A549 (cell line): ENCODE measurements at regions not wholly inside any gene's neighbourhood (a gene's known extent, or its start where the extent isn't known, plus 50 kb on each side); places are given as distances from the start of the nearest gene placed in this dataset.

ENCODE experiments used
- ATAC-seq, 2 experiments: fragments of 200-7000 bp in 1 of 2; fragments of >200 bp in 1 of 2; cut with Nextera tagmentation in 1 of 2; cut with Tn5 transposase in 1 of 2; 3 replicates each; pipeline versions ENCODE4 v1.8.0 to v1.9.1; 2018 to 2020; ENCODE audit warnings: mild to moderate bottlenecking in 1 of 2, moderate library complexity in 1 of 2
- CTCF ChIA-PET: fragments of 300-600 bp; sonication (Branson Sonifier 250); formaldehyde crosslinking; extraction: SDS; loops from one replicate; lab custom pipeline; 2021; ENCODE audit warnings: antibody characterized with exemption, inconsistent platforms; lab: Yijun Ruan, JAX
- POLR2A ChIA-PET: fragments of 350-600 bp; formaldehyde crosslinking; extraction: SDS; loops from one replicate; lab custom pipeline; 2021; ENCODE audit warnings: antibody characterized with exemption, inconsistent platforms; lab: Yijun Ruan, JAX
- DNase-seq, 2 experiments: peaks; one replicate each; pipeline versions ENCODE4 v3.0.0 to v3.0.0-alpha.2; 2011 to 2016; ENCODE audit warnings: low read depth in 1 of 2, low spot score in 1 of 2
- FAIRE-seq: peaks from 2 replicates; lab custom pipeline; 2011; peaks lifted over from hg19 to GRCh38; lab: Jason Lieb, UNC
- H3K27ac ChIP-seq, 2 experiments: fragments of >200 bp; sonication (Bioruptor Twin); formaldehyde crosslinking; 3 replicates each; pipeline ENCODE4 v1.5.1; 2016 to 2017
- H3K4me1 ChIP-seq: fragments of >200 bp; sonication (Bioruptor Twin); formaldehyde crosslinking; 3 replicates; pipeline ENCODE4 v1.6.1; 2016
- H3K4me2 ChIP-seq: fragments of >200 bp; sonication (Bioruptor Twin); formaldehyde crosslinking; 3 replicates; pipeline ENCODE4 v1.6.1; 2016
- H3K4me3 ChIP-seq: fragments of >200 bp; sonication (Bioruptor Twin); formaldehyde crosslinking; 3 replicates; pipeline ENCODE4 v1.5.1; 2016
- H3K9me3 ChIP-seq: fragments of >200 bp; sonication (Bioruptor Twin); formaldehyde crosslinking; 3 replicates; pipeline ENCODE4 v1.6.1; 2016
- BHLHE40 ChIP-seq: IDR thresholded peaks from 2 replicates; pipeline ENCODE4 v1.6.1; 2012; ENCODE audit warnings: low read depth, low read length, inconsistent platforms
- CBX8 ChIP-seq: fragments of 200-600 bp; sonication (generic); IDR thresholded peaks from 2 replicates; pipeline ENCODE4 v1.6.1; 2016
- CEBPB ChIP-seq, 2 experiments: fragments of >200 bp in 1 of 2; sonication (Bioruptor Twin) in 1 of 2; formaldehyde crosslinking in 1 of 2; IDR thresholded peaks; 2 replicates each; pipeline ENCODE4 v1.6.1; 2012 to 2016
- CHD2 ChIP-seq: fragments of 150-350 bp; IDR thresholded peaks from 2 replicates; pipeline ENCODE4 v1.6.1; 2014; ENCODE audit warnings: low read length; ENCODE audit not compliant: partially characterized antibody
- CHD4 ChIP-seq: fragments of 200-600 bp; sonication (generic); IDR thresholded peaks from 2 replicates; pipeline ENCODE4 v1.6.1; 2016; ENCODE audit warnings: antibody characterized with exemption, mild to moderate bottlenecking, borderline replicate concordance
- EP300 ChIP-seq, 2 experiments: fragments of >200 bp; sonication (Bioruptor Twin); formaldehyde crosslinking; IDR thresholded peaks; 2 replicates in 1 of 2; 3 replicates in 1 of 2; pipeline ENCODE4 v1.6.1; 2016 to 2017
- FOXS1 ChIP-seq: fragments of 250-450 bp; sonication (Bioruptor Pico); IDR thresholded peaks from 2 replicates; pipeline ENCODE4 v1.5.0; 2020; ENCODE audit warnings: mild to moderate bottlenecking, moderate library complexity
- GATA3 ChIP-seq: IDR thresholded peaks from 2 replicates; pipeline ENCODE4 v1.6.1; 2012; ENCODE audit warnings: borderline replicate concordance
- HDAC2 ChIP-seq: fragments of 200-600 bp; sonication (generic); IDR thresholded peaks from 2 replicates; pipeline ENCODE4 v1.6.1; 2016
- HOXA7 ChIP-seq: fragments of 250-450 bp; sonication (Bioruptor Pico); IDR thresholded peaks from 2 replicates; pipeline ENCODE4 v1.5.0; 2020; ENCODE audit warnings: mild to moderate bottlenecking, moderate library complexity
- JUN ChIP-seq, 2 experiments: fragments of >200 bp; sonication (Bioruptor Twin); formaldehyde crosslinking; IDR thresholded peaks; 2 replicates in 1 of 2; 3 replicates in 1 of 2; pipeline ENCODE4 v1.6.1; 2016 to 2017
- KDM1A ChIP-seq: fragments of 200-600 bp; sonication (generic); IDR thresholded peaks from 2 replicates; pipeline ENCODE4 v1.6.1; 2016; ENCODE audit warnings: low read depth, mild to moderate bottlenecking
- KDM5A ChIP-seq: fragments of 200-600 bp; sonication (generic); IDR thresholded peaks from 2 replicates; pipeline ENCODE4 v1.6.1; 2016; ENCODE audit warnings: antibody characterized with exemption, mild to moderate bottlenecking
- POLR2A ChIP-seq: IDR thresholded peaks from 2 replicates; pipeline ENCODE4 v1.6.1; 2012; ENCODE audit warnings: mild to moderate bottlenecking, low read length
- RCOR1 ChIP-seq: fragments of 150-350 bp; IDR thresholded peaks from 2 replicates; pipeline ENCODE4 v1.6.1; 2014; ENCODE audit warnings: antibody characterized with exemption, low read length, low read depth
- ZFP36 ChIP-seq: fragments of 450-650 bp; IDR thresholded peaks from 2 replicates; pipeline ENCODE4 v1.6.1; 2014; ENCODE audit warnings: borderline replicate concordance; ENCODE audit not compliant: partially characterized antibody
- ZNF302 ChIP-seq: fragments of 250-450 bp; sonication (Bioruptor Pico); IDR thresholded peaks from 2 replicates; pipeline ENCODE4 v1.9.0; 2021; ENCODE audit warnings: inconsistent platforms, mild to moderate bottlenecking, moderate library complexity
- WGBS: methylation state at CpG from one replicate; pipeline ENCODE4 v1.1.6; 2017; ENCODE audit errors: missing lambda C conversion rate; 5-methylcytosine and 5-hydroxymethylcytosine counted together
- TF ChIP-seq, protein P1 (sequence below): fragments of >200 bp; sonication (Bioruptor Twin); formaldehyde crosslinking; IDR thresholded peaks from 3 replicates; pipeline ENCODE4 v1.6.1; 2016
- TF ChIP-seq, protein P2 (sequence below): fragments of >200 bp; sonication (Bioruptor Twin); formaldehyde crosslinking; IDR thresholded peaks from 3 replicates; pipeline ENCODE4 v1.5.1; 2016
- TF ChIP-seq, protein P3 (sequence below): fragments of 250-450 bp; sonication (Bioruptor Pico); IDR thresholded peaks from 2 replicates; pipeline ENCODE4 v1.5.0; 2020; ENCODE audit warnings: low read depth, mild to moderate bottlenecking, moderate library complexity
- TF ChIP-seq, protein P4 (sequence below): IDR thresholded peaks from 2 replicates; pipeline ENCODE4 v1.6.1; 2012; ENCODE audit warnings: low read depth, borderline replicate concordance
- TF ChIP-seq, protein P5 (sequence below): fragments of 150-350 bp; IDR thresholded peaks from 2 replicates; pipeline ENCODE4 v1.6.1; 2014; ENCODE audit warnings: low read depth, mild to moderate bottlenecking, low read length
- TF ChIP-seq, protein P6 (sequence below): fragments of 200-600 bp; sonication (generic); IDR thresholded peaks from 2 replicates; pipeline ENCODE4 v1.6.1; 2016; ENCODE audit warnings: antibody characterized with exemption, mild to moderate bottlenecking, moderate library complexity

DNA sequence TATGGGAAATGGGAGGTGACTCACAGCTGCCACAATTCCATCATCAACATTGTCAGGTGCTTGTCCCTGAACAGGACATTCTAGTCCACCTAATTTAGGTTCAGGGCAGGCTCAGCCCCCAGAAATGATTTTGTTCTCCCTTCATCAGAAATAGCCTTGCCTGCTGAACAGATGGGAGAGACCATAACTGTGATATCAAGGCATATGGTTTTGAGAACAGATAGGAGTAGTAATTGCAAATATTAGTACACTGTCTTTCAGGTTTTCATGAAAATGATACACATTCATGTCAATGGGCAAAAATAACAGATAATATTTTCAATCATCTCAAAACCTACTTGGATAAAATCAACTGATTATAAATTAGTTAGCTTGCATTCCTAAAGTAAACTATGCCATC lies 316.5 kb downstream of the MBD2 start:
- FAIRE-seq (no peak), ATAC-seq (no peak), DNase-seq (no peak)
- no peaks in the 10 kb centered on the region for H3K9me3 ChIP-seq
- H3K4me2 ChIP-seq, result no peak overlapping the region
- no peak overlapping the region for H3K4me3 ChIP-seq
- ChIA-PET CTCF (no interaction called here), POLR2A (no interaction called here)
- H3K27ac ChIP-seq, result no peak overlapping the region
- no peaks in the 10 kb centered on the region for H3K4me1 ChIP-seq
- TF ChIP-seq HOXA7 (CRISPR knock-in tag) (no peak), RCOR1 (no peak), CHD4 (no peak), EP300 (IDR thresholded peaks at IDR 0.05) (no peak)
- TF ChIP-seq, protein P1, sequence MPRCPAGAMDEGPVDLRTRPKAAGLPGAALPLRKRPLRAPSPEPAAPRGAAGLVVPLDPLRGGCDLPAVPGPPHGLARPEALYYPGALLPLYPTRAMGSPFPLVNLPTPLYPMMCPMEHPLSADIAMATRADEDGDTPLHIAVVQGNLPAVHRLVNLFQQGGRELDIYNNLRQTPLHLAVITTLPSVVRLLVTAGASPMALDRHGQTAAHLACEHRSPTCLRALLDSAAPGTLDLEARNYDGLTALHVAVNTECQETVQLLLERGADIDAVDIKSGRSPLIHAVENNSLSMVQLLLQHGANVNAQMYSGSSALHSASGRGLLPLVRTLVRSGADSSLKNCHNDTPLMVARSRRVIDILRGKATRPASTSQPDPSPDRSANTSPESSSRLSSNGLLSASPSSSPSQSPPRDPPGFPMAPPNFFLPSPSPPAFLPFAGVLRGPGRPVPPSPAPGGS, result no peak

DNA sequence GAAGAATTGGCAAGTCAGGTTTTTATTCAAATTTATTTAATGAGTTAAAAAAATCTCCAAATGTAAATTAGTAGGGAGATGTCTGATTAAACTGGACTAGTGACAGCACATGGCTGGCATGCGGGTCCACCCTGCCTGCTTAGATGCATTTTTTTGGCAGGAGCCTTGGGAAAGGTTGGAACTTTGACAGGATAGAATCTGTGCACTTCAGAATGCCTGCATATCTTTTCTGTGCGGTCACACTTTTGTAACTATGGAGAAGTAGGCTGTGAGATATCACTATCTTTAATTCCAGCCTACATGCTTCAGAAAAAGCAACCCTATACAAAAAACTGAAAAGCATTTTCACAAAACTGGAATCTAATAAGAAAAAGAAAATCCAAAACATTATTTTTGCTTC lies 317.8 kb downstream of the MBD2 start:
- Histone ChIP-seq H3K9me3 (no peaks in the 10 kb centered on the region), H3K4me3 (no peak overlapping the region), H3K4me2 (no peak overlapping the region), H3K27ac (no peak overlapping the region), H3K4me1 (no peaks in the 10 kb centered on the region)
- ChIA-PET CTCF (no interaction called here), POLR2A (no interaction called here)
- ATAC-seq, result no peak
- no peak for DNase-seq
- TF ChIP-seq KDM5A, result no peak
- no peak for TF ChIP-seq EP300 (IDR thresholded peaks at IDR 0.05)
- TF ChIP-seq ZFP36, result no peak
- no peak for TF ChIP-seq ZNF302 (CRISPR knock-in tag)
- no peak for TF ChIP-seq BHLHE40
- no peak for TF ChIP-seq JUN (IDR thresholded peaks at IDR 0.05)
- no peak for TF ChIP-seq CEBPB (IDR thresholded peaks at IDR 0.05)
- TF ChIP-seq CBX8, result no peak
- TF ChIP-seq, protein P2, sequence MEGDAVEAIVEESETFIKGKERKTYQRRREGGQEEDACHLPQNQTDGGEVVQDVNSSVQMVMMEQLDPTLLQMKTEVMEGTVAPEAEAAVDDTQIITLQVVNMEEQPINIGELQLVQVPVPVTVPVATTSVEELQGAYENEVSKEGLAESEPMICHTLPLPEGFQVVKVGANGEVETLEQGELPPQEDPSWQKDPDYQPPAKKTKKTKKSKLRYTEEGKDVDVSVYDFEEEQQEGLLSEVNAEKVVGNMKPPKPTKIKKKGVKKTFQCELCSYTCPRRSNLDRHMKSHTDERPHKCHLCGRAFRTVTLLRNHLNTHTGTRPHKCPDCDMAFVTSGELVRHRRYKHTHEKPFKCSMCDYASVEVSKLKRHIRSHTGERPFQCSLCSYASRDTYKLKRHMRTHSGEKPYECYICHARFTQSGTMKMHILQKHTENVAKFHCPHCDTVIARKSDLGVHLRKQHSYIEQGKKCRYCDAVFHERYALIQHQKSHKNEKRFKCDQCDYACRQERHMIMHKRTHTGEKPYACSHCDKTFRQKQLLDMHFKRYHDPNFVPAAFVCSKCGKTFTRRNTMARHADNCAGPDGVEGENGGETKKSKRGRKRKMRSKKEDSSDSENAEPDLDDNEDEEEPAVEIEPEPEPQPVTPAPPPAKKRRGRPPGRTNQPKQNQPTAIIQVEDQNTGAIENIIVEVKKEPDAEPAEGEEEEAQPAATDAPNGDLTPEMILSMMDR, result no peak
- TF ChIP-seq, protein P3, sequence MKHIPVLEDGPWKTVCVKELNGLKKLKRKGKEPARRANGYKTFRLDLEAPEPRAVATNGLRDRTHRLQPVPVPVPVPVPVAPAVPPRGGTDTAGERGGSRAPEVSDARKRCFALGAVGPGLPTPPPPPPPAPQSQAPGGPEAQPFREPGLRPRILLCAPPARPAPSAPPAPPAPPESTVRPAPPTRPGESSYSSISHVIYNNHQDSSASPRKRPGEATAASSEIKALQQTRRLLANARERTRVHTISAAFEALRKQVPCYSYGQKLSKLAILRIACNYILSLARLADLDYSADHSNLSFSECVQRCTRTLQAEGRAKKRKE (CRISPR knock-in tag), result no peak
- TF ChIP-seq HDAC2, result no peak
- TF ChIP-seq POLR2A, result no peak
- no peak for TF ChIP-seq GATA3
- no peak for TF ChIP-seq CHD2
- TF ChIP-seq, protein P4, sequence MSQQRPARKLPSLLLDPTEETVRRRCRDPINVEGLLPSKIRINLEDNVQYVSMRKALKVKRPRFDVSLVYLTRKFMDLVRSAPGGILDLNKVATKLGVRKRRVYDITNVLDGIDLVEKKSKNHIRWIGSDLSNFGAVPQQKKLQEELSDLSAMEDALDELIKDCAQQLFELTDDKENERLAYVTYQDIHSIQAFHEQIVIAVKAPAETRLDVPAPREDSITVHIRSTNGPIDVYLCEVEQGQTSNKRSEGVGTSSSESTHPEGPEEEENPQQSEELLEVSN, result no peak
- TF ChIP-seq, protein P5, sequence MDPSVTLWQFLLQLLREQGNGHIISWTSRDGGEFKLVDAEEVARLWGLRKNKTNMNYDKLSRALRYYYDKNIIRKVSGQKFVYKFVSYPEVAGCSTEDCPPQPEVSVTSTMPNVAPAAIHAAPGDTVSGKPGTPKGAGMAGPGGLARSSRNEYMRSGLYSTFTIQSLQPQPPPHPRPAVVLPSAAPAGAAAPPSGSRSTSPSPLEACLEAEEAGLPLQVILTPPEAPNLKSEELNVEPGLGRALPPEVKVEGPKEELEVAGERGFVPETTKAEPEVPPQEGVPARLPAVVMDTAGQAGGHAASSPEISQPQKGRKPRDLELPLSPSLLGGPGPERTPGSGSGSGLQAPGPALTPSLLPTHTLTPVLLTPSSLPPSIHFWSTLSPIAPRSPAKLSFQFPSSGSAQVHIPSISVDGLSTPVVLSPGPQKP, result no peak
- no peak for TF ChIP-seq FOXS1
- TF ChIP-seq, protein P6, sequence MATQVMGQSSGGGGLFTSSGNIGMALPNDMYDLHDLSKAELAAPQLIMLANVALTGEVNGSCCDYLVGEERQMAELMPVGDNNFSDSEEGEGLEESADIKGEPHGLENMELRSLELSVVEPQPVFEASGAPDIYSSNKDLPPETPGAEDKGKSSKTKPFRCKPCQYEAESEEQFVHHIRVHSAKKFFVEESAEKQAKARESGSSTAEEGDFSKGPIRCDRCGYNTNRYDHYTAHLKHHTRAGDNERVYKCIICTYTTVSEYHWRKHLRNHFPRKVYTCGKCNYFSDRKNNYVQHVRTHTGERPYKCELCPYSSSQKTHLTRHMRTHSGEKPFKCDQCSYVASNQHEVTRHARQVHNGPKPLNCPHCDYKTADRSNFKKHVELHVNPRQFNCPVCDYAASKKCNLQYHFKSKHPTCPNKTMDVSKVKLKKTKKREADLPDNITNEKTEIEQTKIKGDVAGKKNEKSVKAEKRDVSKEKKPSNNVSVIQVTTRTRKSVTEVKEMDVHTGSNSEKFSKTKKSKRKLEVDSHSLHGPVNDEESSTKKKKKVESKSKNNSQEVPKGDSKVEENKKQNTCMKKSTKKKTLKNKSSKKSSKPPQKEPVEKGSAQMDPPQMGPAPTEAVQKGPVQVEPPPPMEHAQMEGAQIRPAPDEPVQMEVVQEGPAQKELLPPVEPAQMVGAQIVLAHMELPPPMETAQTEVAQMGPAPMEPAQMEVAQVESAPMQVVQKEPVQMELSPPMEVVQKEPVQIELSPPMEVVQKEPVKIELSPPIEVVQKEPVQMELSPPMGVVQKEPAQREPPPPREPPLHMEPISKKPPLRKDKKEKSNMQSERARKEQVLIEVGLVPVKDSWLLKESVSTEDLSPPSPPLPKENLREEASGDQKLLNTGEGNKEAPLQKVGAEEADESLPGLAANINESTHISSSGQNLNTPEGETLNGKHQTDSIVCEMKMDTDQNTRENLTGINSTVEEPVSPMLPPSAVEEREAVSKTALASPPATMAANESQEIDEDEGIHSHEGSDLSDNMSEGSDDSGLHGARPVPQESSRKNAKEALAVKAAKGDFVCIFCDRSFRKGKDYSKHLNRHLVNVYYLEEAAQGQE, result no peak
- TF ChIP-seq KDM1A, result no peak
- 37% methylated on average over 2 of the region's 2 CpGs for WGBS
- no peak for FAIRE-seq
